ENCODE measurements at regions not wholly inside any gene's neighbourhood (a gene's known extent, or its start where the extent isn't known, plus 50 kb on each side); places are given as distances from the start of the nearest gene placed in this dataset.

- Mint-ChIP-seq H3K36me3 (no peaks in the 10 kb centered on the region), H3K4me1 (peaks cover 16% of the 10 kb centered on the region), H3K4me3 (no peak overlapping the region), H3K27ac (no peak overlapping the region), H3K9me3 (no peaks in the 10 kb centered on the region), H3K27me3 (ENCODE audit: low read depth) (peaks cover 15% of the 10 kb centered on the region)
- no peak for DNase-seq (ENCODE audit: low spot score in 2 of 2, unreplicated experiment in 2 of 2)
- TF ChIP-seq CTCF (IDR thresholded peaks at IDR 0.05; ENCODE audit: unreplicated experiment), result no peak
Measured at GRCh38 chr18:73893880-73894279, 253.8 kb downstream of the FBXO15 start.

GRCh38 chr18:73891572-73892421 lies 255.8 kb downstream of the FBXO15 start:
- Mint-ChIP-seq H3K9me3 (no peaks in the 10 kb centered on the region), H3K4me3 (no peak overlapping the region), H3K27ac (no peak overlapping the region), H3K36me3 (no peaks in the 10 kb centered on the region), H3K27me3 (ENCODE audit: low read depth) (peaks cover 2% of the 10 kb centered on the region), H3K4me1 (peaks cover 16% of the 10 kb centered on the region)
- DNase-seq (ENCODE audit: low spot score in 2 of 2, unreplicated experiment in 2 of 2), result no peak
- peak; percentile 33 for TF ChIP-seq CTCF (IDR thresholded peaks at IDR 0.05; ENCODE audit: unreplicated experiment)

GRCh38 chr18:73888565-73888964 lies 259.1 kb downstream of the FBXO15 start:
- no peak for DNase-seq (ENCODE audit: low spot score in 2 of 2, unreplicated experiment in 2 of 2)
- no peak for TF ChIP-seq CTCF (IDR thresholded peaks at IDR 0.05; ENCODE audit: unreplicated experiment)
- H3K27me3 Mint-ChIP-seq (ENCODE audit: low read depth), result peaks cover 2% of the 10 kb centered on the region
- H3K27ac Mint-ChIP-seq, result no peak overlapping the region
- H3K4me3 Mint-ChIP-seq, result no peak overlapping the region
- peaks cover 16% of the 10 kb centered on the region for H3K4me1 Mint-ChIP-seq
- no peaks in the 10 kb centered on the region for H3K9me3 Mint-ChIP-seq
- H3K36me3 Mint-ChIP-seq, result no peaks in the 10 kb centered on the region

- peaks cover under 1% of the 10 kb centered on the region for H3K27me3 Mint-ChIP-seq (ENCODE audit: low read depth)
- H3K27ac Mint-ChIP-seq, result no peak overlapping the region
- DNase-seq (ENCODE audit: low spot score in 2 of 2, unreplicated experiment in 2 of 2), result no peak
- H3K9me3 Mint-ChIP-seq, result no peaks in the 10 kb centered on the region
- TF ChIP-seq CTCF (IDR thresholded peaks at IDR 0.05; ENCODE audit: unreplicated experiment), result no peak
- no peak overlapping the region for H3K4me3 Mint-ChIP-seq
- H3K4me1 Mint-ChIP-seq, result peaks cover 16% of the 10 kb centered on the region
- no peaks in the 10 kb centered on the region for H3K36me3 Mint-ChIP-seq
Measured at GRCh38 chr18:73887801-73888200, 259.8 kb downstream of the FBXO15 start.

GRCh38 chr18:73884868-73885267 lies 262.8 kb downstream of the FBXO15 start:
- H3K36me3 Mint-ChIP-seq, result no peaks in the 10 kb centered on the region
- no peak for TF ChIP-seq CTCF (IDR thresholded peaks at IDR 0.05; ENCODE audit: unreplicated experiment)
- no peak overlapping the region for H3K27ac Mint-ChIP-seq
- H3K27me3 Mint-ChIP-seq (ENCODE audit: low read depth), result no peaks in the 10 kb centered on the region
- H3K4me1 Mint-ChIP-seq, result peaks cover under 1% of the 10 kb centered on the region
- DNase-seq (ENCODE audit: low spot score in 2 of 2, unreplicated experiment in 2 of 2), result no peak
- H3K4me3 Mint-ChIP-seq, result no peak overlapping the region
- H3K9me3 Mint-ChIP-seq, result peaks cover 11% of the 10 kb centered on the region
